ENCODE measurements at regions not wholly inside any gene's neighbourhood (a gene's known extent, or its start where the extent isn't known, plus 50 kb on each side); places are given as distances from the start of the nearest gene placed in this dataset.

DNA sequence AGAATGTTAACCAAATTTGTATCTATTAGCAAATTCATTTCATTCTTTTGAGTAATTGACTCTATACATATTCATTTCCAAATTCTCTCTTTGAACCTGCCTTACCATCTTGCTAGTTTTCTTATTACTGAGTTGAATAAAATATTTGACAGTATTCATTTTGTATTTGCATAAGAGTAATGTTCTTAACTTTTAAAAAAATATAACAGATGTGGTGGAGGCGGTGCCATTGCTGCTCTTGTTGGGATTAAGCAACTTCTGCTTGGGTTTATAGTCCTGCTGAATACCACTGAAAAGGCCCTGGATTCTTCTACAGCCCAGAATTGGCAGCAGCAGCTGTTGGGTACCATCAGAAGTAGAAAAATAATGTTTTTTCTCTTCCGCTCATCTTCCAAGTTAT, 148.9 kb upstream of the PEX5L start:
- no peak for DNase-seq (ENCODE audit: low spot score)

DNA sequence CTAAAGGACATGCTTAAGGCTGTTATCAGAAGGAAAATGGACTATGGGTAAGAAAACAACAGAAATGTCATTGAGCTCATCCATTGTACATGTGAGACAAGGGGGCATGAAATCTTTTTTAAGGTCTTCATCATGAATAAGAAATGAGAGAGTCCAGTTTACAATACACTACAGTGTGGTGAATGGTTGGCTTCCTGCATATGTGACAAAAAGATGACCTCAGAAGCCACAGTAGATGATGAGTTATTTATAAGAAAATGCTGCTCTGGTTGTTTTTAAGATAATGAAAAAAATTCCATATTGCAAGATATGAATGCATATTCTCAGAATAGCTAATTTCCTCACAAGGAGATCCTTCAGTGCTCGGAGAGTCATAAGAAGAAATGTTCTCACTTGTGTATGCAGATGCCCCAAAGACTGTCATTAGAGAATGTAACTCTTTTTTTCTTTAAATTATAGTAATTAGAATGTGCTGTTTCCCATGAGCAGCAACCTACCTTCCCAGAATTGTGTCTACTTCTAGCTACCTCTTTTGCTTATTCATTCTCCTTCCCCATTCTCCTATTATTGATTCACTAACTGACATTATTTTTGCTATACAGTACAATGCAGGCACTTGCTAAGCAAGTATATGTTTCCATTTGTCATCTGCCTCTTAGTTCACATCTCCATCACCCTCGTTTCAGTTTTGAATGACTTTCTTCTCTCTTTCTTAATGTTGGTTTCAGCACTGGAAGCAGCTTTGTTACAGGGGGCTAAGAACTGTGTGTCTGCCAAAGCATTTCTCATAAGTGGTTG, 152.0 kb upstream of the PEX5L start:
- no peak for DNase-seq (ENCODE audit: low spot score)

DNA sequence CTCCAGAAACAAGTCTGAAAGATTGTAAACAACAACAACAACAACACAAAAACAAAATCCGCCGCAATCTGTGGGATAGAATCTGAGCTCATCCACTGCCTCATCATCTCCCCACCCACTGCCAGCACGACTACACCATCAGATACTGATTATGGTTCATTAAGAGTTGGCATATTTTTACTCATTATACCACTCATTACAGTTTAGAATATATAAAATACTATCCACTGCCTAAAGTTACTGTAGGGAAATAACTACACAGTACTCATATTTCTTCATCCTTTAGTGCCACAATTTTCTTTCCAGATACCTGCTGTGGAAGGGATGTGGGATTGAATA, 152.5 kb upstream of the PEX5L start:
- DNase-seq (ENCODE audit: low spot score) = no peak

DNA sequence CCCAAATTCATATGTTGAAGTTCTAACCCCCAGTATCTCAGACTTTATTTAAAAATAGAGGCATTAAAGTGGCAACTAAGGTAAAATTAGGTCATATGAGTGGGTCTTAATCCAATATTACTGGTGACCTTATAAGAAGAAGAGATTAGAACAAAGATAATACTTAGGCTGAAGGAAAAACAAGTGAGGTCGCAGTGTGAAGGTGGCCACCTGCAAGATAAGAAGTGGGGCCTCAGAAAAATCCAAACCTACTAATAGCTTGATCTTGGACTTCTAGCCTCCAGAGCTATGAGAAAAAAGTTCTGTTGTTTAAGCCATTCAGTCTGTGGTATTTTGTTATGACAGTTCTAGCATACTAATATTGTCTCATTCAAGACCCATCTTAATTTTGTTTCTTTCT, 159.9 kb upstream of the PEX5L start:
- DNase-seq (ENCODE audit: low spot score) = no peak

DNA sequence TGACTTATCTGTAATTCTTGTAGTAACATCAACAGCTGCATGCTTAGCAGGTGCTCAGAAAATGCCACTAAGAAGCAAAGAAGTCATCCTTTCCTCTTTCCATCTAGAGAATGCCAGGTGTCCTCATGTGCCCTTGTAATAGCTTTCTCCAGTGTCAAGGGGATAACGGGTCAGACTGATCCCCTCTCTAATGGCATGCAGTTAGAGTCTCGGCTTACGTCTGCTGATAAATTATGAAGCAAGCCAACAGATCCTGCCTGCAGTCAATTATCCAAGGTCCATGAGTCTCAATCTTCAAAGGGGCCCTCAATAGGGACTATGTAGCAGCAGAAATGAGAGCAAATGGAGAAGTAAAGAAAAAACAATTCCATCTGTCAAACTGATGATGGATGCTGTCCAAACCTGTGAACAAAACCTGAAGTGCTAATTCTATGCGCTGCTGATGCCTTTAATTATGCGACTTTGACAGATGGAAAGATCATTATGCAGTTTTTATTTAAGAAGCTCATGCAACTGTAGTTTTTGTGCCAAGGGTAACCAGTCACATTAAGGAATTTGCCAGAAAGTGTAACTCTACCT, 162.8 kb upstream of the PEX5L start:
- no peak for DNase-seq (ENCODE audit: low spot score)

DNA sequence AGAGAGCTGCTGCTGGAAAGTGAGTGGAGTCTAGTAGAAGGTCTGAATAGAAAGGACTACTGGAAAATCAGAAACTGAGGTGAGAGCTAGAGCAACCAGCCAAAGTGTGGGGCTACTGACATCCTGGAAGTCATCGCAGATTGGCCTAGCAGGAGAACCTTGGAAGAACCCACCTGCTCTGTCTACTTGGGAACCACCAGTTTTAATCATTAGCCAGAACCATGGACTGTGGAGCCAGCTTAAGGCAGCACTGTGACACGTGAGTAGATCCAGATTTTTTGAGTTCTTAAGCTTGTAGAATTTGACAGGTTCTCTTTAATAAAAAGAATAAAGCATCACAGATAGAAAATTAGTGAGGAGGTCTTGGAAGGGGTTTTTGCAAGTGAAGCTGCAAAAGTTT, 179.1 kb upstream of the PEX5L start:
- DNase-seq (ENCODE audit: low spot score) = no peak

DNA sequence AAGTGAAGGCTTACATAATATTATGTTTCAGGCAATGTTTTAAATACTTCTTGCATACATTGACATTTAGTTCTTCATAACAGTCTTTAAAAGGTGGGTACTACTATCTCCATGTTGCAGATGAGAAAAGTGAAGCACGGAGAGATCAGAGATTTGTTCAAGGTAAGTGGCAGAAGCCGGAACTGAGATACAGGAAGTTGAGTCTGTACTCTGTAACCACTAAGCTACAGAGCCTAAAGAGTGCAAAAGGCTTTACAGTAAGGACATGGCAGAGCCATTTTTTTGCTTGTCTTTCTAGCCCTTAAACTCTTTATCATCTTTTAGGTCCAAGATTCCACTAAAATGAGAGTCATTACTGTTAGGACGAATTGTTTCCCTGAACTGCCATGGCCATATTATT, 186.5 kb upstream of the PEX5L start:
- DNase-seq (ENCODE audit: low spot score) = no peak

DNA sequence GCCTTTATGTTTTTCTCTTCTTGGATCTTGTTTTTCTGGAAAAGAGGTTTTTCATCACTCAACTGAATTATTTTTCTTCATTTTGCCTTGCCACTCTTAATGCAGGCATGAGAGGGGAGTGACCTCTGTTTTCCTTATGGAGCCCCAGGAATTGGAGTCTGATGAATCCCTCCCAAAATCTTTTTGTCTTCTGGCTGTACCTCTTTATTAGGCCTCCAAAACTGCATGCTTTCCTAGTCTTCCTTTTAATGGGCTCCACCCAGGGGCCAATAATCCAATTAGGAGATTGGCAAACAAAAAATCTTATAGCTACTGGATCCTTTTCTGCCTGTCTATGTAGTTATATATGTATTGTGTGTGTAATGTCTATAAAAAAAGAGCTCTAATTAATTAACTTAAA, 192.4 kb upstream of the PEX5L start:
- no peak for DNase-seq (ENCODE audit: low spot score)

DNA sequence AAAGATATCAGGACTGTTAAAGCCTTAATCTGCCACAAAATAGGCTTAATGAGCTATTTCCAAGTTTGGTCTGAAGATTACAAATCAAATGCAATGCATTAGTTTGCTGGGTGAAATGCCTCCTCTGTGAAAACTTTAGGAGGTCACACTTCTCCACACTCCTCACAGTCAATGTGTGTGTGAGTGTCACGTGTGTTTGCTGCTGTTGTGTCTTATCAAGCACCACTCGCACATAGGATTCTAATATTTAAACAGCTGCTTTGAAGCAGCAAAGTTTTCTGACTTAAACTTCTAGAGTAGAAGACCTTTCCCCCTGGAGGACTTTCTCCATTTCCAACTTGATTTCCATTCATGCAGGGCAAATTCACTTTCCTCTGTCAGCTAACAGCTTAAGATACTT, 203.2 kb upstream of the PEX5L start:
- no peak for DNase-seq (ENCODE audit: low spot score)

DNA sequence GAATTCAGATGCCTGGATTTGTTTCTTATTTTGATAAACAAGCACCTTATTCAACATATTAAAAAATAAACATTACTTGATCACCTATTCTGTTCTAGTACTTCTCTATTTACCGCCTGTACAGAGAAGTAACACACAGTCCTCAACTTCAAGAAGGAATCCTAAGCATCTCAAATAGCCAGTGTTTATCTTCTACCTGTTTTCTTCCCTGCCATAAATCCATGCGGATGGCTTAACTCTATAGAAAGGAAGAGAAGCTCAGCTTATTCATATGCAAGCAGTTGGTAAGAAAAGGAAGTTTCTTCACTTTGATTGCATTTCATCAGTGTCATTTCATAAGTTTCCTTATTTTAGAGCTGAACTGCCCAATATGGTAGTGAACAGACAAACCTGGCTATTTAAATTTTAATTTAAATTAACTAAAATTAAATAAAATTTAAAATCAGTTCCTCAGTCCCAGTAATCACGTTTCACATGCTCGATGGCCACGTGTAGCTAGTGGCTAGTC, 210.0 kb upstream of the PEX5L start:
- DNase-seq (ENCODE audit: low spot score) = no peak

DNA sequence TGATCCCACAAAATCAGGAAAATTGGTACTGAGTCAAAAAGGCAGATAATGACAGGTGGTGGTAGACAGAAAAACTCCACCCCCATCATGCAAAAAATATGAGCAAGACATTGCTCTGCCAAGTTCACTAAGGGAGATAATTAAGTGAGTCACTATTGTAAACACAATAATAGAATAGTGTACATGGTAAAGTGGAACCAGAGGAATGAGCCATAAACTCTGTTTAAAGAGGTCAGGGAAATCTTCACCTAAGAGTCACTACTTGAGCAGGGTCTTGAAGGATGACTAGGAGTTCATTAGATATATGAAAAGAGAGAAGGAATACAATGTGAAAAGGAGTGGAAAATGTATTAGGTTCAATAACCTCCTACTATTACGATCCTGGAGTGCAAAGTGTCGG, 213.4 kb upstream of the PEX5L start:
- peak; percentile 23 for DNase-seq (ENCODE audit: low spot score)

DNA sequence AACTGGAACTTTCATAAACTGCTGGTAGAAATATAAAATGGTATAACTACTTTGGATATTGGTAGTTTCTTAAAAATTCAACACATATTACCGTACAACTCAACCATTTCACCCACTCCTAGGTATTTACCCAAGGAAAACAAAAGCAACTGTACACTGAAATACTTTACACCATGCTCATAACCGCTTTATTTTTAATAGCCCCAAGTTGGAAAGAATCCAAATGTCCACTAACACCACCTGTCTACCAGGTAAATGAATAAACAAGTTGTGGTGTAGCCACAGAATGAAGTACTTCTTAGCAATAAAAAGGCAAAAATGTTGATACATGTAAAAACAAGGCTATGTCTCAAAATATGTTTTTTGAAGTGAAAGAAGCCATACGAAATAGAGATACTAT, 215.9 kb upstream of the PEX5L start:
- peak; percentile 18 for DNase-seq (ENCODE audit: low spot score)

DNA sequence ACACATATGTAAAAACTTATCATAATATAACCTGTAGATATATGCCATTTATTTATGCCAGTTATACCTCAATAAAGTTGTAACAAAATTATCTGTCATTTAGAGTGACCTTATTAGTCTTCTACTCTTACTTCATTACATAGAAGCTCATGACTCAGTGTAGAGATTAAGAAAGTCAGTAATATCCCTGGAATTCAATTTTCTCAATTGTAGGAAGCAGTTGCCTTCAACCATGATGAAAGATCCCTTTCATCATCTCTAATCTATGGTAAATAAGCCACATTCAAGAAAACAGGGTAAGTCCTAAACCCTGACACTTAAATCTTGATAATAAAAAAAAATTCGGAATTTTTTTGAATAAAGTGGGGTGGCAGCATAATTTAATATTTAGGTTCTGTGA, 216.5 kb upstream of the PEX5L start:
- DNase-seq (ENCODE audit: low spot score) = no peak

DNA sequence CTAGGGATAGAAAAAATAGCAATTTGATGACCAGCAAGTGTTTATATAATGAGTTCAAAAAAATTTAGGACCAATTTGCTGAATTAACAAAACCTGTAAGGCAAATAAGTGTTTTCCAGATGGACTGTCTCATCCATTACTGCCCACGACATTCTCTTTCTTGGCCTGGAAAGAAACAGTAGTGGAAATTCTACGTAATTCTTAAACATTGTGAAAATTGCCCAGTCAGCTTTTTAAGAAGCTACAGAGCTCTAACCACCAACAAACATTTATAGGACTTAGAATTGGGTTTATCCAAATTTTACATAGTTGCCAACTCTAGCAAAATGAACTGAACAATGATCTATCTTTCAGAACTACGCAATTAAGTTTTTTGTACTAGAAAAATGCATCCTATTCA, 227.7 kb upstream of the PEX5L start:
- no peak for DNase-seq (ENCODE audit: low spot score)

DNA sequence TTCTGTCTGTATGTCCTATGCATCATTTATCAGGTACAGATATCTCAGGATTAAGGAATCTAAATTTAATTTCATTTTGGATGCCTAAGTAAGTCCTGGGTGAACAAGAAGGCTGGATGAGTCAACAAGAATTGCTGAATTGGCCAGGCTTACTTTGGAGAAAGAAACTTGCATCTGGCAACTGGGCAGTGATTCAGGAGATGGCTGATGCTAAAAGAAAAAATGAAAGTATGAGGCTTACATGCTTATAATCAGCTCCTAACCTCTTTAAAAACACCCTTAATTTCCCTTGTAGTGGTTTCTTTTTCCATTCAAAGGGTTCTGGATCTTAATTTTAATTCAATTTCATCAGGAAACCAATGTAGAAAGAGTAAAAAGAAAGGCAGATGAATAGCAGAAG, 228.8 kb upstream of the PEX5L start:
- no peak for DNase-seq (ENCODE audit: low spot score)

DNA sequence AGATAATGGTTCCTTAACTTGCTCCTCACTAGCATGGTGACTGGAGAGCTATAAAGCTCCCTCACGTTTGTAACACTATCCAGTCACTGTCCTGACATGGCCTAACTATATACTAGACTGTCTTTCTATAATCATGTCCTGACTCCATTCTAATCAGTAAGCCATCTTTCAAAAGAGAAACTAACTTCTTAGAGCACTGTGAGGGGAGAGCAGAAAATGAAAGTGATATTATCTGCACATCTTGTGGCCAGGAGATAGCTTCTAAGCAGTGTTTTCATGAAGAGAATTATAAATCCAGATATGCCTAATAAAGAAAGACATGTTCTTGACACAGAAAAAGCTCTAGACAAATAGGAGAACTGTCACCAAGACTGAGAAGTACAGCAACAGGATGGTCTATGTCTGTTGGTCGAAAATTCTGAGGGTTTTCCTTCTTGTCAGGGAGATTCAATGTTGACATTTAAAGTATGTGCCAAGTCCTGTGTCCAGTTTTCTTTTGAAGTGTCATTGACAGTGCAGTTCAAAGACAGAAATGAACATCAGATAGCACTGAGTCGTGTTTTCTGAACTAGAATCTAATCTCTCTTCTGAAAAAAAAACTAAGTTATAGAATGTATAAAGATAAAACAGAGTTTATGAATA, 230.6 kb upstream of the PEX5L start:
- no peak for DNase-seq (ENCODE audit: low spot score)

DNA sequence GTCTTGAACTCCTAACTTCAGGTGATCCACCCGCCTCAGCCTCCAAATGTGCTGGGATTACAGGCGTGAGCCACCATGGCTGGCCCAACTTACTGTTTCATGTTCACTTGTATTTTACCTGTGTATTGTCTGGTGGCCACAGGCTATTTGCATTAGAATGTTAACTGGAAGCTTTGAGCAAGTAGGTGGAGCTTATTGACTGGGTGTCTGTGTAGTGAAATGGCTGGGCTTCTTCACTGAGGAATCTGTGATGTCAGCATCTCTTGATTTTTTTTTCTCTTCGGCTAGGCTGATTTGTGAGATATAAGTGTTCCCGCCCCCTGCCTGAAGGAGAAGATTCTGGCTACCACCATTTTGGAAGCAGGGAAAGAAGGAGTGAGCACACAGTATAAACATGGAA, 237.8 kb upstream of the PEX5L start:
- no peak for DNase-seq (ENCODE audit: low spot score)

DNA sequence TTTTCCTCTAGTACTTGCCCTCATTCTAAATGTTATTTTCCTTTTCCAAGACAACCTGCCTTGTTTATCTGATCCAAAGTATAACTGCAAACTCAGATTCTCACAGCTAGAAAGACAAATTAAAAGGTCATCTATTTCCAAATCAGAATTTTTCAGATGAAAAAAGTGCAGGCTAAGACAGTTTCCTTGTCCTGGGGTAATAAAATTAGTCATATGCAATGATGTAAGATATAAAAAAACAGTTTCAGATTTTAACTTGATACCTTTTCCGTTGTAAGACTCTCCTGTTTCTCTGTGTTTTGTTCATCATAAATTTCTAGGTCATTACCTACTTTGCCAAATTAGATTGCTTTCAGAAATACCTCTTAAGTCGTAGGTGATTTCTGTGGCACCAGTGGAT, 238.4 kb upstream of the PEX5L start:
- DNase-seq (ENCODE audit: low spot score) = no peak

DNA sequence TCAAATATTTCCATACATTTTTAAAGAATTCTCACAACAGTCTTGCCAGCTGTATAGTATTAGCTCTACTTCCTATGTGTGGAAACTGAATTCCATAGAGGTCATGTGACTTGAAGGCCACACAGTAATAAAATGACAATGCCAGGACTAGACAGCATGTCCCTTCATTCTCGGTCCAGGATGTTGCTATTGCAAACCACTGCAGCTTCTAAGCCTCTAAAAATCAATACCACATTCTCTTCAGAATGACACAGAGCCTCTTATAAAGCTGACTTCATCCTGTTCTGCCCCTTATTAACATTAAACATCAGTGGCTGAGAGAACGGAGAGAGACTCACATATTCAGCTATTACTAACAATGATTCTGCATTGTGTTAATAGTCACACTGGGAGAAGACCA, 240.3 kb upstream of the PEX5L start:
- DNase-seq (ENCODE audit: low spot score) = no peak

DNA sequence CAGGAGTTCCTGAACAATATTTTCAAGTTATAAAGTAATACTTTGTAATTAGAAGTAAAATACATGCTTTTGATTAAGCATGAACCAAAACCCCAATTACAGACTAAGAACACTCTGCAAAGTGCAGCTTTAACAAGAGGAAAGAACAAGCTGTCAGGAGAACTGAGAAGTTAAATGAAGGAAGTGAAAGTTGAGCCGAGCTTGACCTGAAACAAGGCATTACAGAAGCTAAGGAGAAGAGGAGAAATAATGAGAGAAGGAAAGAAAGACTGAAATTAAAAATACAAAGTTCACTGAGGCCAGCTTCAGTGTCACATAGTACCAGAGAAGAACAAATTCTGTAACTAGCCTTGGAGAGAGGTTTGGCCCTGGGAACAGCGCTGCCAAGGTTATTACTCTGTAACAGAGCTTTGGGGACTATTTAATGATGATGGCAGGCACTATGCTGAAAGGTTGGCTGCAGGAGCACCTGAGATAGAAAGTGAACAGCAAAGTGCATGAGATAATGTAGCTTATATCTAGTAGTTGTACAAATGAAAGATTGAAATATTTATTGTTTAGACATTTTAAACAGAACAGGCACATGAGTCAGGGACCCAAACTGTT, 241.9 kb upstream of the PEX5L start:
- DNase-seq (ENCODE audit: low spot score) = no peak

DNA sequence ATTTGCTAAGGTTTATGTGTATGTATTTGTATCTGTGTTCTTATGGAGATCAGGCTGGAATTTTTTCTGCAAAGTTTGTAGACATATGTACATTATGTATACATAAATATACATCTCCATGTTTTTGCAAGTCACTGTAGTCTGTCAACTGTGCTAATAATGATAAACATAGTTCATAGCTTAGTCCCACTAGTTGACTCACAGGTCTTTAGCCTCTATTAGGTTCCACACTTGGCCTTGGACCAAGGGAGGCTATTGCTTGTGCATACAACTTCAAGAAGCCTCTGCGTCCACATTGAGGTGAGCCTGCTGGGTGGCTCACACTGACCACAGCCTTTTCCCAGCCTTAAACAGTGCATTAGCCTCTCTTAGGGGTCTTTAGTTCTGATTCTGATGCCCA, 243.8 kb upstream of the PEX5L start:
- DNase-seq (ENCODE audit: low spot score) = no peak

DNA sequence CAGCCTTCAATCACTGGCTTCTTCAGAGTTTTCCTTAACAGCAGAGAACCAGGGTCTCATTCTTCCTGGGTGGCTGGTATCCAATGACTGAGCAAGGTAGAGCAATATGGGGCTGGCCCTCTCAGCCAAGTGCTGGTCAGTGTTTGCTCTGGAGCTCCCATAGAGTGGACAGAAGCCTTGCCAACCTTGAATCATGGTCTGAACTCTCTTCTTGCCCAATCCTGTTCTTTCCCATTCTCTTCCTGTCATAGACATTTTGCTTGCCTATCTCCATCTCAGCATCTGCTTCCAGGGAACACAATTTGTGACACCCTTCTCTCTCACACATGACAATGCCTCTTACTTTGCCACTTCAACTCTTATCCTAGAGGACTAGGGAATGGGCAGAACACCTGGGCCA, 245.6 kb upstream of the PEX5L start:
- no peak for DNase-seq (ENCODE audit: low spot score)

DNA sequence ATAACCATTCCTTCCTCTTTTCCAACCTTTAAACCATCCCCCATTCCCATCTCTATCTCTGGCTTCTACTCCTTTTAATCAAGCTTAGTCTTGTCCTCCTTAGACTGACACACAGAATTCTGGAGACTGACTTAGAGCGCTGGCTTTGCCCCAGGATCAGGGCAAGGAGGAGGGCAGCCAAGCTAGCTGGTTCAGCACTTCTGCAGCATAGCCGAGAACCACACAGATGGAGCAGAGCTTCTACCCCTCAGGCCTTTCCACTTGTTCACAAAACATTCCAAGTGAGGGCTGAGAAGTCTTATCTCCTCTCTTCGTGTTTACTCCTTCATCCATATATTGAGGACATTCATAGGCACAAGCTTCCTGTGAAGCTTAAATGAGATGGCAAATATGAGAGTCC, 246.5 kb upstream of the PEX5L start:
- no peak for DNase-seq (ENCODE audit: low spot score)
